HepG2 (cell line): ENCODE measurements at regions not wholly inside any gene's neighbourhood (a gene's known extent, or its start where the extent isn't known, plus 50 kb on each side); places are given as distances from the start of the nearest gene placed in this dataset.

Experiments
- ATF7 ChIP-seq, 2 experiments: fragments of 450-650 bp in 1 of 2; sonication (generic) in 1 of 2; formaldehyde crosslinking in 1 of 2; IDR thresholded peaks; 2 replicates each; pipeline versions ENCODE4 v1.4.0 to v1.6.1; 2016 to 2020; ENCODE audit warnings: antibody characterized with exemption in 1 of 2, mild to moderate bottlenecking in 1 of 2, missing genetic modification reagents in 1 of 2
- BHLHE40 ChIP-seq: IDR thresholded peaks from 2 replicates; pipeline ENCODE4 v1.6.1; 2011; ENCODE audit warnings: low read length, improper control_type of control experiment
- BRCA1 ChIP-seq: sonication (generic); formaldehyde crosslinking; IDR thresholded peaks from 2 replicates; pipeline ENCODE4 v1.4.0; 2020; ENCODE audit warnings: missing genetic modification reagents
- EZH2 ChIP-seq: conservative IDR thresholded peaks from 2 replicates; pipeline ENCODE4 v1.6.1; 2012; ENCODE audit warnings: mild to moderate bottlenecking, low read depth, low read length, moderate library complexity
- POLR2A ChIP-seq, 2 experiments: IDR thresholded peaks; 2 replicates each; pipeline ENCODE4 v1.6.1; 2011; ENCODE audit warnings: low read depth in 2 of 2, low read length in 2 of 2, mild to moderate bottlenecking in 1 of 2, moderate library complexity in 1 of 2; ENCODE audit not compliant: insufficient read depth in 1 of 2
- ZBTB33 ChIP-seq: sonication (generic); formaldehyde crosslinking; IDR thresholded peaks from 2 replicates; pipeline ENCODE4 v1.4.0; 2020; ENCODE audit warnings: missing genetic modification reagents
- ZMYM2 ChIP-seq: sonication (generic); formaldehyde crosslinking; IDR thresholded peaks from 2 replicates; pipeline ENCODE4 v1.8.0; 2022; ENCODE audit warnings: mild to moderate bottlenecking, missing genetic modification reagents
- ZNF841 ChIP-seq: sonication (generic); formaldehyde crosslinking; IDR thresholded peaks from 2 replicates; pipeline ENCODE4 v1.8.1; 2023; ENCODE audit warnings: missing genetic modification reagents, borderline replicate concordance

- TF ChIP-seq BRCA1 (CRISPR knock-in tag), result no peak
- TF ChIP-seq ZNF841 (CRISPR knock-in tag), result no peak
- TF ChIP-seq ZBTB33 (CRISPR knock-in tag), result no peak
- no peak for TF ChIP-seq ZMYM2
- TF ChIP-seq BHLHE40, result no peak
- no peak for TF ChIP-seq EZH2
- no peak for TF ChIP-seq ATF7 (IDR thresholded peaks at IDR 0.05)
- TF ChIP-seq ATF7 (CRISPR knock-in tag; IDR thresholded peaks at IDR 0.05), result no peak
- TF ChIP-seq POLR2A (IDR thresholded peaks at IDR 0.05; ENCODE audit: insufficient read depth in 1 of 2, low read depth in 2 of 2, low read length in 2 of 2), result no peak
Measured at GRCh38 chr3:117722856-117723255, 1013.3 kb downstream of the TUSC7 start.
